ENCODE measurements at regions not wholly inside any gene's neighbourhood (a gene's known extent, or its start where the extent isn't known, plus 50 kb on each side); places are given as distances from the start of the nearest gene placed in this dataset.

DNA sequence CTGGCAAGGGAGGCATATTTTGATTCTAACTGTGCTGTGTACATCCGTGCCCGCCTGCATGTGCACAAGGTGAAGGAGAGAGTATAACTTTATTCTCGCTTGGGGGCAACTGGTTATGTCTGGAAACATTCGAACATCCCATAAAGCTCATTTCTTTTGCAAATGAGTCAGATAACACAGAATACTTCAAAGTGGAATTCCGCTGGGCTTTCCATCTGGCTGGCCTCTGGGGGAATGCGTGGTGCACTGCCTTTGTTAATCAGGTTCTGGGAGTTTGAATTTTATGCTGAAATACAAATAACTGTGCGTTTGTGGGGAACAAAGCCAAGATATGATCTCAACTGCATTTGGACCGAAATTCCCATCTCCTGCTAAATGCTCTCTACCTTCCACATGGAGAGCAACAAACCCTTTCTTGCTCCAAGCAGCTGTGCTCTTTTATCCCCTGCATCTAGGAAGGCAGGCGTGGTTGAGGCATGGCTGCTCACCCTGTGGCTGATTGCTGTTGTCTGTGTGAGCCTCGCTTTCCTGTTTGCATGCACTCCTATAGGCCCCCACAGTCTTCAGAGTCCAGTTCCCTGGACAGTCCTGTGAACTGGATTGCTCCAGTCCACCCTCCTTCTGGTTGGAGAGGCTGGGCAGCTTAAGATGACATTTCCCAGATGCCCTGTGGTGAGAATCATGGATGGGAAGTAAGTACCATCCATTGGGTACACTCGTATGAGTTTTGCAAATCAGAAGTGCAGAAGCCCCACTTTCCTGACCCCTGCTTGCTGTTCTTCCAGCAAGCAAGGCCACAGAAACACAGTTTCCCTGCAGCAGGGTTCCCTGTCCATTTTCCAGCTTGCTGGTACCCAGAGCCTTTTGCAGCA is 82.9 kb upstream of the ALDH1B1 start:
- Histone ChIP-seq H3K9ac (ENCODE audit: low read depth in 1 of 2, low read length in 2 of 2) (no peak overlapping the region), H3K4me3 (ENCODE audit: low read depth in 1 of 3, low read length in 3 of 3) (no peak overlapping the region), H3K4me1 (ENCODE audit: control insufficient read depth in 4 of 4, insufficient read depth in 4 of 4, low read length in 3 of 4) (no peaks in the 10 kb centered on the region), H3K27me3 (ENCODE audit: control insufficient read depth in 4 of 4, insufficient read depth in 4 of 4, low read length in 3 of 4) (peaks cover 0 to 5% (median 0%) of the 10 kb centered on the region in 4 donors), H3K27ac (ENCODE audit: low read depth in 1 of 2, low read length in 2 of 2) (no peak overlapping the region), H3K36me3 (ENCODE audit: control insufficient read depth in 4 of 4, insufficient read depth in 3 of 4, low read depth in 1 of 4, low read length in 3 of 4) (no peaks in the 10 kb centered on the region), H3K9me3 (ENCODE audit: control insufficient read depth in 4 of 4, low read length in 3 of 4) (no peaks in the 10 kb centered on the region)
- WGBS: 75% methylated on average over 11 of the region's 11 CpGs
- DNase-seq (ENCODE audit: low spot score): no peak
- no peak for TF ChIP-seq ATF3 (IDR thresholded peaks at IDR 0.05)
- no peak for TF ChIP-seq RXRA (IDR thresholded peaks at IDR 0.05)
- no peak for TF ChIP-seq GABPA (IDR thresholded peaks at IDR 0.05 in 1 of 2, conservative IDR thresholded peaks at IDR 0.05 in 1 of 2)
- no peak for TF ChIP-seq CTCF (IDR thresholded peaks at IDR 0.05; ENCODE audit: low read depth, low read length, missing input control)
- TF ChIP-seq YY1 (IDR thresholded peaks at IDR 0.05): no peak
- TF ChIP-seq NR2F2 (IDR thresholded peaks at IDR 0.05): no peak
- no peak for TF ChIP-seq FOXA1 (IDR thresholded peaks at IDR 0.05)

DNA sequence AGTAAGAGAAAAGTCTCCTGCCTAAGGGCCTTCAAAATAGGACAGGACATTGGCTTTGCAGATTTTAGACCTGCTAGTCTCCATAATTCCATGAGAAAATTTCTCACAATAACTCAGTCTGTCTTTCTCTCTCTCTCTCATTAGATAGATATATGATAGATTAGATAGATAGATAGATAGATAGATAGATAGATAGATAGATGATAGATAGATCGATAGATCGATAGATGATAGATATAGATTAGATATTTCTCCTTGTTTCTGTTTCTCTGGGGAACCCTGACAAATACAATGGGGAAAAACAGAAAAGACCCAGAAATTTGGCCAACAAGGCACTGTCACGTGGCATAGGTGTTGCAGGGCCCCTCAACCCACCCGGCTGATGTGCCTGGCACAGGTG is 84.4 kb upstream of the ALDH1B1 start:
- no peak overlapping the region for H3K27ac ChIP-seq (ENCODE audit: low read depth in 1 of 2, low read length in 2 of 2)
- no peak overlapping the region for H3K4me3 ChIP-seq (ENCODE audit: low read depth in 1 of 3, low read length in 3 of 3)
- H3K36me3 ChIP-seq (ENCODE audit: control insufficient read depth in 4 of 4, insufficient read depth in 3 of 4, low read depth in 1 of 4, low read length in 3 of 4): no peaks in the 10 kb centered on the region
- peaks cover 0 to 5% (median 0%) of the 10 kb centered on the region in 4 donors for H3K27me3 ChIP-seq (ENCODE audit: control insufficient read depth in 4 of 4, insufficient read depth in 4 of 4, low read length in 3 of 4)
- no peaks in the 10 kb centered on the region for H3K4me1 ChIP-seq (ENCODE audit: control insufficient read depth in 4 of 4, insufficient read depth in 4 of 4, low read length in 3 of 4)
- no peaks in the 10 kb centered on the region for H3K9me3 ChIP-seq (ENCODE audit: control insufficient read depth in 4 of 4, low read length in 3 of 4)
- WGBS: 94% methylated on average over 4 of the region's 4 CpGs
- DNase-seq (ENCODE audit: low spot score): no peak
- no peak for TF ChIP-seq YY1 (IDR thresholded peaks at IDR 0.05)
- no peak for TF ChIP-seq JUND (IDR thresholded peaks at IDR 0.05)
- TF ChIP-seq HNF4A (conservative IDR thresholded peaks at IDR 0.05): no peak
- TF ChIP-seq RAD21 (IDR thresholded peaks at IDR 0.05): no peak
- TF ChIP-seq, protein P1, sequence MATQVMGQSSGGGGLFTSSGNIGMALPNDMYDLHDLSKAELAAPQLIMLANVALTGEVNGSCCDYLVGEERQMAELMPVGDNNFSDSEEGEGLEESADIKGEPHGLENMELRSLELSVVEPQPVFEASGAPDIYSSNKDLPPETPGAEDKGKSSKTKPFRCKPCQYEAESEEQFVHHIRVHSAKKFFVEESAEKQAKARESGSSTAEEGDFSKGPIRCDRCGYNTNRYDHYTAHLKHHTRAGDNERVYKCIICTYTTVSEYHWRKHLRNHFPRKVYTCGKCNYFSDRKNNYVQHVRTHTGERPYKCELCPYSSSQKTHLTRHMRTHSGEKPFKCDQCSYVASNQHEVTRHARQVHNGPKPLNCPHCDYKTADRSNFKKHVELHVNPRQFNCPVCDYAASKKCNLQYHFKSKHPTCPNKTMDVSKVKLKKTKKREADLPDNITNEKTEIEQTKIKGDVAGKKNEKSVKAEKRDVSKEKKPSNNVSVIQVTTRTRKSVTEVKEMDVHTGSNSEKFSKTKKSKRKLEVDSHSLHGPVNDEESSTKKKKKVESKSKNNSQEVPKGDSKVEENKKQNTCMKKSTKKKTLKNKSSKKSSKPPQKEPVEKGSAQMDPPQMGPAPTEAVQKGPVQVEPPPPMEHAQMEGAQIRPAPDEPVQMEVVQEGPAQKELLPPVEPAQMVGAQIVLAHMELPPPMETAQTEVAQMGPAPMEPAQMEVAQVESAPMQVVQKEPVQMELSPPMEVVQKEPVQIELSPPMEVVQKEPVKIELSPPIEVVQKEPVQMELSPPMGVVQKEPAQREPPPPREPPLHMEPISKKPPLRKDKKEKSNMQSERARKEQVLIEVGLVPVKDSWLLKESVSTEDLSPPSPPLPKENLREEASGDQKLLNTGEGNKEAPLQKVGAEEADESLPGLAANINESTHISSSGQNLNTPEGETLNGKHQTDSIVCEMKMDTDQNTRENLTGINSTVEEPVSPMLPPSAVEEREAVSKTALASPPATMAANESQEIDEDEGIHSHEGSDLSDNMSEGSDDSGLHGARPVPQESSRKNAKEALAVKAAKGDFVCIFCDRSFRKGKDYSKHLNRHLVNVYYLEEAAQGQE (IDR thresholded peaks at IDR 0.05): no peak
- TF ChIP-seq, protein P2, sequence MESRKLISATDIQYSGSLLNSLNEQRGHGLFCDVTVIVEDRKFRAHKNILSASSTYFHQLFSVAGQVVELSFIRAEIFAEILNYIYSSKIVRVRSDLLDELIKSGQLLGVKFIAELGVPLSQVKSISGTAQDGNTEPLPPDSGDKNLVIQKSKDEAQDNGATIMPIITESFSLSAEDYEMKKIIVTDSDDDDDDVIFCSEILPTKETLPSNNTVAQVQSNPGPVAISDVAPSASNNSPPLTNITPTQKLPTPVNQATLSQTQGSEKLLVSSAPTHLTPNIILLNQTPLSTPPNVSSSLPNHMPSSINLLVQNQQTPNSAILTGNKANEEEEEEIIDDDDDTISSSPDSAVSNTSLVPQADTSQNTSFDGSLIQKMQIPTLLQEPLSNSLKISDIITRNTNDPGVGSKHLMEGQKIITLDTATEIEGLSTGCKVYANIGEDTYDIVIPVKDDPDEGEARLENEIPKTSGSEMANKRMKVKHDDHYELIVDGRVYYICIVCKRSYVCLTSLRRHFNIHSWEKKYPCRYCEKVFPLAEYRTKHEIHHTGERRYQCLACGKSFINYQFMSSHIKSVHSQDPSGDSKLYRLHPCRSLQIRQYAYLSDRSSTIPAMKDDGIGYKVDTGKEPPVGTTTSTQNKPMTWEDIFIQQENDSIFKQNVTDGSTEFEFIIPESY (IDR thresholded peaks at IDR 0.05): no peak
- TF ChIP-seq CTCF (IDR thresholded peaks at IDR 0.05; ENCODE audit: low read depth, low read length, missing input control): no peak
- no peak for TF ChIP-seq TAF1 (conservative IDR thresholded peaks at IDR 0.05)
- H3K9ac ChIP-seq (ENCODE audit: low read depth in 1 of 2, low read length in 2 of 2): no peak overlapping the region

Measured in liver (tissue), 8 donors.